GM18951 (cell line): ENCODE measurements at regions not wholly inside any gene's neighbourhood (a gene's known extent, or its start where the extent isn't known, plus 50 kb on each side); places are given as distances from the start of the nearest gene placed in this dataset.

Experiments used
- POLR2A ChIP-seq: IDR thresholded peaks from 4 replicates; pipeline ENCODE4 v1.6.1; 2011; ENCODE audit warnings: mild to moderate bottlenecking; ENCODE audit not compliant: insufficient read length, insufficient read depth; ENCODE audit errors: extremely low read depth
- in situ Hi-C: fragments of 300-500 bp; cut with MboI; formaldehyde crosslinking; loops from one replicate; pipeline ENCODE4 v1.12.0; 2022; ENCODE audit warnings: low sequenced_read_pairs, mixed read lengths, inconsistent platforms; ENCODE audit not compliant: unreplicated experiment

DNA sequence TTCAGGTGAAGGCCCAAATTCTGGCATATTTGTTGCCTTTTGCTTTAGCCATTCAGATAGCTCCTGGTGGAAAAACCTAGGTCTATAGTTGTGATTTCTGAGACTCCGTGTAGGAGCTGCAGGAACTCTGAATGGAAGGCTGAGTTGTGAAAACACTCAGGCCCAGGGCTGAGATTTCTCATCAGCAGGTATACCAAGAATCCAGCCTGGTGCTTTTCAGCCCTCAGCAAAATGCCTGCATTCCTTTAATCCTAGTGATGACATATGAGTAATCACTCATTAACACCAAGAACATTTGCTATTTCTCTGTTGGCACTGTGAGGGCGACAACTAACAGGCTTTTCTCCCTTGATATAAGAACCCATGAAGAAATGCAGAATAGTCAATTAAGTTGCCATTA, 546.1 kb upstream of the MAN1A1 start:
- in situ Hi-C loops: no loop called here
- no peak for TF ChIP-seq POLR2A

DNA sequence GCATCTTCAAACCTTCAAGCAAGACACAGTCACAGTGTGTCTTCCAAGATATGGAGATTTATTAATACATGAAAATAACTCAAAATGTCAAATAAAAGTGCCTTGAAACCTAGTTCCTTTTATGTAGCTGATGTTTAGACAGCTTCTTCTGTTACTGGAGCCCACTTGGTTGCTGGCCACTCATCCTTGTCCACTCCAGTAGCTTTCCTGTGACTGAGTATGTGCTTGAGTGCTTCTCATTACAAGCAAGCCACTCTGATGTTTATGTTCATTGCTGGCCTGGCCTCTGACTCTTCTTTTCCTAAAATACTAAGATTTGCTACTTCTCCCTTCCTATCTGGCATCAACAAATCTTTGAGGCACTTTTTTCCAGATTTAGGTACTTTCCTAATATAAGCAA, 545.2 kb upstream of the MAN1A1 start:
- in situ Hi-C loops: no loop called here
- no peak for TF ChIP-seq POLR2A

GRCh38 chr6:119891644-119892043, 542.1 kb upstream of the MAN1A1 start:
- TF ChIP-seq POLR2A: no peak
- in situ Hi-C loops: no loop called here

DNA sequence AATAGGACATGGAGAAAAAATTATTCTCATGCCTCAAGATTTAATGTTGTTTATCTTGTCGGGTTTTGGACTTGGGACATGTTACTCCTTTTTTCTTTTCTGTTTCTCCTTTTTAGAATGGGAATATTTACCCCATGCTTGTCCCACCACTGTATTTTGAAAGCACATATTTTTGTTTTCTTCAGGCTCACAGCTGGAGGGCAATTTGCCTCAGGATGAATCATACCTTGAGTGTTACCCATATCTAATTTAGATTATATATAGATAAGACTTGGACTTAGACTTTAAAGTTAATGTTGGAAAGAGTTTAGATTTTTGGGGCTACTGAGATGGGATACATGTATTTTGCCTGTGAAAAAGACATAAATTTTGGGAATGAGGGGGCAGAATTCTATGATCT, 541.6 kb upstream of the MAN1A1 start:
- no peak for TF ChIP-seq POLR2A
- in situ Hi-C loops: no loop called here

DNA sequence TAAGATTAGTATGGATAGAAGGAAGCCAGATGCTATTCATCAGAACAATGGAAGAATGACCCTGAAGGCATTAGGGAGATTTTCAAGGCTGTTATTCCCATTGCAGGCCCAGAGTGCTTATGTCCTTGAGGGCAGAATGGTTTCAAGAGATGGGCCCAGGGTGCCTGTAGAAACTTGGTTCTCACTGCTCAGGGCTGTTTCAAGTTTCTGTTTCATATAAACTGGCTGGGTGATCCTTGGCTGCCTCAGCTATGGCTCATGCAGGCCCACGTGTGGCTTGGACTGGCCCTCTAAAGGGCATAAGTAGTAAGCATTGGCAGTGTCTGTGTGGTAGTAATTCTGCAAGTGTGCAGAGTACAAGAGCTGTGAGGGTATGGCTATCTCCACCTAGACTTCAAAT, 540.9 kb upstream of the MAN1A1 start:
- no peak for TF ChIP-seq POLR2A
- in situ Hi-C loops: no loop called here

DNA sequence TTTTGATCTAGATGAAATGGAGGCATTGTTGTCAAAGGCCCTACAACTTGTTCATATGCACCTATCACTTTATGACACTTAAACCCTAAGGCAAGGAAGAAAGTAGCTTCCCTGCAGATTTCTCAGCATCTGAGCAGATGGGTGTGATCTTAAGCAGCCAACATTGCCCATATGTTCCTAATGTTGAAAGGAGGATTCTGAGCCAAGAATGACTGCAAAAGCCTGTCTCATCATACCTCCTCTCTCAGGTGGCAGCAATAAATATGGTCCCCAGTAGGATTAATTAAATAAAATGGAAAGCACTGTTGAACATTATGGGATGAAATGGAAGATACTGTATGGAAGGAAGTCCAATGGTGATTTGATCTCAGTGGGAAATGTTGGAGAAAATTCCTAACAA, 538.1 kb upstream of the MAN1A1 start:
- no peak for TF ChIP-seq POLR2A
- in situ Hi-C loops: no loop called here

DNA sequence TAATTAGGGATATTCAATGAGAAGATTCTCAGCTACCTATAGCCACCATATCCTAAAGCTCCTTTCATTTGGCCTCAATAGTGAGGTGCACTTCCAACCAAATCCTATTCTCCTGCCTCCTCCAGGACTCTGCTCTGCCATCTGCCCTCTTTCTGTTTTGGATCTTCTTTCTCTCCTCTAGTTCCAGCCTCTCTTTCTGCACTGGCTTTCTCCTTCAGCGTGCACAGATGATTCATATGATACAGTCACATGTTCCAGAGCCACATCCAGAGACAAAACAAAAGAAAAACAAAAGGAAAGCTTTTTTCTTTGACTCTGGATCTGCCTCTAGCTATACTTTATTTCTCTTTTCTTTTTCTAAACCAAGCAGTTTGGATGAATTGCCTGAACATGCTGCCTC, 531.9 kb upstream of the MAN1A1 start:
- in situ Hi-C loops: no loop called here
- TF ChIP-seq POLR2A: no peak

- in situ Hi-C loops: no loop called here
Measured at GRCh38 chr6:119880840-119881239, 531.3 kb upstream of the MAN1A1 start.

GRCh38 chr6:119879731-119880130, 530.2 kb upstream of the MAN1A1 start:
- TF ChIP-seq POLR2A: no peak

More at GRCh38 chr6:119880840-119881239, 531.3 kb upstream of the MAN1A1 start:
- no peak for TF ChIP-seq POLR2A

GRCh38 chr6:119874381-119874780, 524.8 kb upstream of the MAN1A1 start:
- in situ Hi-C loops: no loop called here
- TF ChIP-seq POLR2A: no peak

More at GRCh38 chr6:119879731-119880130, 530.2 kb upstream of the MAN1A1 start:
- in situ Hi-C loops: no loop called here

GRCh38 chr6:119873107-119873506, 523.5 kb upstream of the MAN1A1 start:
- in situ Hi-C loops: no loop called here
- no peak for TF ChIP-seq POLR2A

- TF ChIP-seq POLR2A: no peak
- in situ Hi-C loops: no loop called here
Measured at GRCh38 chr6:119871520-119871919, 522.0 kb upstream of the MAN1A1 start.

GRCh38 chr6:119865466-119866350, 516.1 kb upstream of the MAN1A1 start:
- in situ Hi-C loops: no loop called here
- no peak for TF ChIP-seq POLR2A

DNA sequence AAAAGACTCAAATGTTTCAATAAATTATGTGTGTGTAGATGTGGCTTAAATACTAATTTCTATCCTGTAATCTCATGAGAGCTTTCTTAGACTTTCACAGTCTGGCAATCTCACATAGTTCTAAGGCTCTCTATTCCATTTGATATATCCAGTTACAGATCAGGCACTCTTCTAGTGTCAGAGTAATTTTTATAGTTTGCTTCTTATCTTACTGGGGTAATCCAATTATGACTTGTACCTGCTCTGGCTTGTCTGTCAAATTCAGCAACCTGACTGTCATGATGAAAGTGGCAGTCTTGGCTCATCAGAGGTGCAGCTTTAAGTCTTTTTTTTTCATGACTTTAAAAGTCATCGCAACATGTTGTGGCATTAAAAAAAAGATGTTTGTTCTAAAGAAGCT, 513.2 kb upstream of the MAN1A1 start:
- in situ Hi-C loops: no loop called here

More for the DNA sequence above, 513.2 kb upstream of the MAN1A1 start:
- TF ChIP-seq POLR2A: no peak
